GM06990 (cell line): ENCODE measurements at regions not wholly inside any gene's neighbourhood (a gene's known extent, or its start where the extent isn't known, plus 50 kb on each side); places are given as distances from the start of the nearest gene placed in this dataset.

Experiments used
- DNase-seq: peaks from one replicate; pipeline ENCODE4 v3.0.0-alpha.2; 2011; ENCODE audit not compliant: insufficient read length; ENCODE audit errors: extremely low read depth
- H3K27me3 ChIP-seq: replicated peaks from 2 replicates; pipeline ENCODE4 v1.6.0; 2011; ENCODE audit warnings: low read length; ENCODE audit not compliant: control insufficient read depth, insufficient read depth
- H3K36me3 ChIP-seq: 2 replicates; pipeline ENCODE4 v1.5.1; 2011; ENCODE audit warnings: low read length; ENCODE audit not compliant: control insufficient read depth, insufficient read depth
- H3K4me3 ChIP-seq: replicated peaks from 2 replicates; pipeline ENCODE4 v1.5.1; 2011; ENCODE audit warnings: low read depth, mild to moderate bottlenecking, control low read depth, low read length
- CTCF ChIP-seq: IDR thresholded peaks from 2 replicates; pipeline ENCODE4 v1.5.1; 2011; ENCODE audit warnings: low read length, control low read depth, mild to moderate bottlenecking, inconsistent platforms; ENCODE audit not compliant: insufficient read depth, poor library complexity, severe bottlenecking

GRCh38 chr10:43912469-43912868, 263.8 kb upstream of the ZNF32 start:
- DNase-seq = no peak
- Histone ChIP-seq H3K27me3 (no peaks in the 10 kb centered on the region), H3K4me3 (no peak overlapping the region), H3K36me3 (no peaks in the 10 kb centered on the region)
- no peak for TF ChIP-seq CTCF

GRCh38 chr10:43906490-43906889, 257.8 kb upstream of the ZNF32 start:
- H3K4me3 ChIP-seq = no peak overlapping the region
- no peak for TF ChIP-seq CTCF

GRCh38 chr10:43905512-43906236, 257.0 kb upstream of the ZNF32 start:
- no peak overlapping the region for H3K4me3 ChIP-seq
- TF ChIP-seq CTCF = no peak
- no peaks in the 10 kb centered on the region for H3K36me3 ChIP-seq
- no peaks in the 10 kb centered on the region for H3K27me3 ChIP-seq
- no peak for DNase-seq

More at GRCh38 chr10:43906490-43906889, 257.8 kb upstream of the ZNF32 start:
- DNase-seq = no peak
- no peaks in the 10 kb centered on the region for H3K36me3 ChIP-seq
- H3K27me3 ChIP-seq = no peaks in the 10 kb centered on the region

- DNase-seq = no peak
Observed at GRCh38 chr10:43904844-43905243, 256.2 kb upstream of the ZNF32 start.

GRCh38 chr10:43904301-43904700, 255.6 kb upstream of the ZNF32 start:
- H3K36me3 ChIP-seq = no peaks in the 10 kb centered on the region
- H3K27me3 ChIP-seq = no peaks in the 10 kb centered on the region
- no peak for DNase-seq
- no peak overlapping the region for H3K4me3 ChIP-seq
- TF ChIP-seq CTCF = no peak

More at GRCh38 chr10:43904844-43905243, 256.2 kb upstream of the ZNF32 start:
- TF ChIP-seq CTCF = no peak
- no peak overlapping the region for H3K4me3 ChIP-seq
- H3K27me3 ChIP-seq = no peaks in the 10 kb centered on the region
- no peaks in the 10 kb centered on the region for H3K36me3 ChIP-seq

- no peak for DNase-seq
- Histone ChIP-seq H3K4me3 (no peak overlapping the region), H3K36me3 (no peaks in the 10 kb centered on the region), H3K27me3 (no peaks in the 10 kb centered on the region)
- TF ChIP-seq CTCF = no peak
Observed at GRCh38 chr10:43903451-43903850, 254.8 kb upstream of the ZNF32 start.
